K562 (cell line): ENCODE measurements at regions not wholly inside any gene's neighbourhood (a gene's known extent, or its start where the extent isn't known, plus 50 kb on each side); places are given as distances from the start of the nearest gene placed in this dataset.

Source experiments
- CBFA2T2 ChIP-seq: fragments of 450-650 bp; conservative IDR thresholded peaks from 2 replicates; pipeline ENCODE4 v1.6.1; 2017; ENCODE audit warnings: mild to moderate bottlenecking
- CBX1 ChIP-seq: sonication (generic); IDR thresholded peaks from 2 replicates; pipeline ENCODE4 v1.6.1; 2016; ENCODE audit warnings: antibody characterized with exemption, low read depth, mild to moderate bottlenecking
- CBX8 ChIP-seq: fragments of 200-600 bp; sonication (generic); IDR thresholded peaks from 2 replicates; pipeline ENCODE4 v1.6.1; 2012; ENCODE audit warnings: borderline replicate concordance, mixed run types, low read depth, mild to moderate bottlenecking, moderate library complexity, mixed read lengths, low read length, control low read depth, inconsistent platforms; ENCODE audit not compliant: poor library complexity, severe bottlenecking; ENCODE audit errors: extremely low read depth
- IRF2 ChIP-seq: sonication (generic); formaldehyde crosslinking; IDR thresholded peaks from 2 replicates; pipeline ENCODE4 v1.8.1; 2022; ENCODE audit warnings: mild to moderate bottlenecking, missing genetic modification reagents
- KAT2B ChIP-seq: IDR thresholded peaks from one replicate; pipeline ENCODE4 v1.6.1; 2012; ENCODE audit warnings: low read depth, mild to moderate bottlenecking, control low read depth, inconsistent platforms, low read length, moderate library complexity
- KDM1A ChIP-seq, 2 experiments: fragments of 450-650 bp; IDR thresholded peaks; 2 replicates each; pipeline ENCODE4 v1.6.1; 2016; ENCODE audit warnings: mild to moderate bottlenecking in 2 of 2
- MEIS2 ChIP-seq: fragments of 450-650 bp; IDR thresholded peaks from 2 replicates; pipeline ENCODE4 v1.6.1; 2014; ENCODE audit warnings: mild to moderate bottlenecking; ENCODE audit not compliant: partially characterized antibody
- NCOR1 ChIP-seq: fragments of 450-650 bp; IDR thresholded peaks from 2 replicates; pipeline ENCODE4 v1.6.1; 2016; ENCODE audit warnings: mild to moderate bottlenecking, moderate library complexity
- SOX6 ChIP-seq: fragments of 450-650 bp; IDR thresholded peaks from 2 replicates; pipeline ENCODE4 v1.6.1; 2014; ENCODE audit warnings: mild to moderate bottlenecking
- STAT5A ChIP-seq: IDR thresholded peaks from 2 replicates; pipeline ENCODE4 v1.6.1; 2012; ENCODE audit warnings: low read length, inconsistent platforms, borderline replicate concordance
- TCF3 ChIP-seq: sonication (generic); formaldehyde crosslinking; IDR thresholded peaks from 2 replicates; pipeline ENCODE4 v1.4.0; 2020; ENCODE audit warnings: mild to moderate bottlenecking, missing genetic modification reagents
- ZNF224 ChIP-seq: sonication (generic); formaldehyde crosslinking; IDR thresholded peaks from 2 replicates; pipeline ENCODE4 v1.8.0; 2022; ENCODE audit warnings: mild to moderate bottlenecking, missing genetic modification reagents
- TF ChIP-seq, protein P1 (sequence below), 2 experiments: IDR thresholded peaks in 1 of 2; conservative IDR thresholded peaks in 1 of 2; 2 replicates each; pipeline ENCODE4 v1.6.1; 2016; ENCODE audit warnings: low read depth in 2 of 2, mild to moderate bottlenecking in 1 of 2, missing compliant biosample characterization in 1 of 2, missing genetic modification characterization in 1 of 2, moderate library complexity in 1 of 2
- TF ChIP-seq, protein P2 (sequence below): fragments of 250-450 bp; sonication (Bioruptor Pico); IDR thresholded peaks from 2 replicates; pipeline ENCODE4 v1.5.0; 2021; ENCODE audit warnings: mild to moderate bottlenecking, borderline replicate concordance
- TF ChIP-seq, protein P3 (sequence below): IDR thresholded peaks from 2 replicates; pipeline ENCODE4 v1.6.1; 2012; ENCODE audit warnings: low read depth, low read length, improper control_type of control experiment, borderline replicate concordance
- TF ChIP-seq, protein P4 (sequence below): conservative IDR thresholded peaks from 2 replicates; pipeline ENCODE4 v1.6.1; 2011; ENCODE audit warnings: low read depth, mild to moderate bottlenecking, low read length; ENCODE audit not compliant: control insufficient read depth
- TF ChIP-seq, protein P5 (sequence below): fragments of 450-650 bp; formaldehyde crosslinking; IDR thresholded peaks from 2 replicates; pipeline ENCODE4 v1.4.0; 2020; ENCODE audit warnings: mild to moderate bottlenecking, moderate library complexity
- TF ChIP-seq, protein P6 (sequence below): fragments of 450-650 bp; IDR thresholded peaks from 2 replicates; pipeline ENCODE4 v1.6.1; 2016

DNA sequence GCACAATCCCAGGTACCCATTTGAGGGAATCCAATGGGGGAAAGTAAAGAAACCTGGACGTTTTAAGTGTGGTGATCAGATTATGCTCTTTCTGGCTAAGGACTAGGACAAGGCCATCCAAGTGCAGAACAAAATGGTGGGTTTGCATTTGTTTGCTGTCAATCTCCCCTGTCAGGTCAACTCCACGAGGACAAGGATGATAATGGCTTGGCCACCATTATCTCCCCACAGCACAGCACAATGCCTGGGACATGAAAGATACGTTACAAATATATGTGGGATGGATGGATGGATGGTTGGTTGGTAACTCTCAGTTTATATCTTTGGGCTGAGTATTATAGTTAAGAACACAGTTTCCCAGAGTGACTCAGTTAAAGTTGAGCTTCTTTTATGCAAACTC is 526.9 kb downstream of the NPIPA7 start (continued):
- TF ChIP-seq, protein P1, sequence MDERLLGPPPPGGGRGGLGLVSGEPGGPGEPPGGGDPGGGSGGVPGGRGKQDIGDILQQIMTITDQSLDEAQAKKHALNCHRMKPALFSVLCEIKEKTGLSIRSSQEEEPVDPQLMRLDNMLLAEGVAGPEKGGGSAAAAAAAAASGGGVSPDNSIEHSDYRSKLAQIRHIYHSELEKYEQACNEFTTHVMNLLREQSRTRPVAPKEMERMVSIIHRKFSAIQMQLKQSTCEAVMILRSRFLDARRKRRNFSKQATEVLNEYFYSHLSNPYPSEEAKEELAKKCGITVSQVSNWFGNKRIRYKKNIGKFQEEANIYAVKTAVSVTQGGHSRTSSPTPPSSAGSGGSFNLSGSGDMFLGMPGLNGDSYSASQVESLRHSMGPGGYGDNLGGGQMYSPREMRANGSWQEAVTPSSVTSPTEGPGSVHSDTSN (CRISPR knock-in tag; IDR thresholded peaks at IDR 0.05; ENCODE audit: low read depth): no peak
- TF ChIP-seq, protein P1 (tag; conservative IDR thresholded peaks at IDR 0.05; ENCODE audit: low read depth): peak; percentile 82
- TF ChIP-seq SOX6 (peak; percentile 65; the same call in 1 of the 2 replicates), MEIS2 (peak; percentile 86), KDM1A (IDR thresholded peaks at IDR 0.05) (0 out of 4 replicates have a peak, but pooled peaks of 1 of the 2 experiments have one; percentile 24), NCOR1 (peak; percentile 73), CBFA2T2 (peak; percentile 79), TCF3 (CRISPR knock-in tag) (peak; percentile 98), IRF2 (no peak), CBX8 (no peak), CBX1 (no peak), KAT2B (no peak), STAT5A (peak; percentile 35; the same call in 1 of the 2 replicates), ZNF224 (no peak)
- TF ChIP-seq, protein P2, sequence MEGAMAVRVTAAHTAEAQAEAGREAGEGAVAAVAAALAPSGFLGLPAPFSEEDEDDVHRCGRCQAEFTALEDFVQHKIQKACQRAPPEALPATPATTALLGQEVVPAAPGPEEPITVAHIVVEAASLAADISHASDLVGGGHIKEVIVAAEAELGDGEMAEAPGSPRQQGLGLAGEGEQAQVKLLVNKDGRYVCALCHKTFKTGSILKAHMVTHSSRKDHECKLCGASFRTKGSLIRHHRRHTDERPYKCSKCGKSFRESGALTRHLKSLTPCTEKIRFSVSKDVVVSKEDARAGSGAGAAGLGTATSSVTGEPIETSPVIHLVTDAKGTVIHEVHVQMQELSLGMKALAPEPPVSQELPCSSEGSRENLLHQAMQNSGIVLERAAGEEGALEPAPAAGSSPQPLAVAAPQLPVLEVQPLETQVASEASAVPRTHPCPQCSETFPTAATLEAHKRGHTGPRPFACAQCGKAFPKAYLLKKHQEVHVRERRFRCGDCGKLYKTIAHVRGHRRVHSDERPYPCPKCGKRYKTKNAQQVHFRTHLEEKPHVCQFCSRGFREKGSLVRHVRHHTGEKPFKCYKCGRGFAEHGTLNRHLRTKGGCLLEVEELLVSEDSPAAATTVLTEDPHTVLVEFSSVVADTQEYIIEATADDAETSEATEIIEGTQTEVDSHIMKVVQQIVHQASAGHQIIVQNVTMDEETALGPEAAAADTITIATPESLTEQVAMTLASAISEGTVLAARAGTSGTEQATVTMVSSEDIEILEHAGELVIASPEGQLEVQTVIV: no peak
- TF ChIP-seq, protein P3, sequence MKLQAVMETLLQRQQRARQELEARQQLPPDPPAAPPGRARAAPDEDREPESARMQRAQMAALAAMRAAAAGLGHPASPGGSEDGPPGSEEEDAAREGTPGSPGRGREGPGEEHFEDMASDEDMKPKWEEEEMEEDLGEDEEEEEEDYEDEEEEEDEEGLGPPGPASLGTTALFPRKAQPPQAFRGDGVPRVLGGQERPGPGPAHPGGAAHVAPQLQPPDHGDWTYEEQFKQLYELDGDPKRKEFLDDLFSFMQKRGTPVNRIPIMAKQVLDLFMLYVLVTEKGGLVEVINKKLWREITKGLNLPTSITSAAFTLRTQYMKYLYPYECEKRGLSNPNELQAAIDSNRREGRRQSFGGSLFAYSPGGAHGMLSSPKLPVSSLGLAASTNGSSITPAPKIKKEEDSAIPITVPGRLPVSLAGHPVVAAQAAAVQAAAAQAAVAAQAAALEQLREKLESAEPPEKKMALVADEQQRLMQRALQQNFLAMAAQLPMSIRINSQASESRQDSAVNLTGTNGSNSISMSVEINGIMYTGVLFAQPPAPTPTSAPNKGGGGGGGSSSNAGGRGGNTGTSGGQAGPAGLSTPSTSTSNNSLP: no peak
- TF ChIP-seq, protein P4, sequence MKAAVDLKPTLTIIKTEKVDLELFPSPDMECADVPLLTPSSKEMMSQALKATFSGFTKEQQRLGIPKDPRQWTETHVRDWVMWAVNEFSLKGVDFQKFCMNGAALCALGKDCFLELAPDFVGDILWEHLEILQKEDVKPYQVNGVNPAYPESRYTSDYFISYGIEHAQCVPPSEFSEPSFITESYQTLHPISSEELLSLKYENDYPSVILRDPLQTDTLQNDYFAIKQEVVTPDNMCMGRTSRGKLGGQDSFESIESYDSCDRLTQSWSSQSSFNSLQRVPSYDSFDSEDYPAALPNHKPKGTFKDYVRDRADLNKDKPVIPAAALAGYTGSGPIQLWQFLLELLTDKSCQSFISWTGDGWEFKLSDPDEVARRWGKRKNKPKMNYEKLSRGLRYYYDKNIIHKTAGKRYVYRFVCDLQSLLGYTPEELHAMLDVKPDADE: no peak
- TF ChIP-seq, protein P5, sequence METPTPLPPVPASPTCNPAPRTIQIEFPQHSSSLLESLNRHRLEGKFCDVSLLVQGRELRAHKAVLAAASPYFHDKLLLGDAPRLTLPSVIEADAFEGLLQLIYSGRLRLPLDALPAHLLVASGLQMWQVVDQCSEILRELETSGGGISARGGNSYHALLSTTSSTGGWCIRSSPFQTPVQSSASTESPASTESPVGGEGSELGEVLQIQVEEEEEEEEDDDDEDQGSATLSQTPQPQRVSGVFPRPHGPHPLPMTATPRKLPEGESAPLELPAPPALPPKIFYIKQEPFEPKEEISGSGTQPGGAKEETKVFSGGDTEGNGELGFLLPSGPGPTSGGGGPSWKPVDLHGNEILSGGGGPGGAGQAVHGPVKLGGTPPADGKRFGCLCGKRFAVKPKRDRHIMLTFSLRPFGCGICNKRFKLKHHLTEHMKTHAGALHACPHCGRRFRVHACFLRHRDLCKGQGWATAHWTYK (CRISPR knock-in tag): no peak
- TF ChIP-seq, protein P6, sequence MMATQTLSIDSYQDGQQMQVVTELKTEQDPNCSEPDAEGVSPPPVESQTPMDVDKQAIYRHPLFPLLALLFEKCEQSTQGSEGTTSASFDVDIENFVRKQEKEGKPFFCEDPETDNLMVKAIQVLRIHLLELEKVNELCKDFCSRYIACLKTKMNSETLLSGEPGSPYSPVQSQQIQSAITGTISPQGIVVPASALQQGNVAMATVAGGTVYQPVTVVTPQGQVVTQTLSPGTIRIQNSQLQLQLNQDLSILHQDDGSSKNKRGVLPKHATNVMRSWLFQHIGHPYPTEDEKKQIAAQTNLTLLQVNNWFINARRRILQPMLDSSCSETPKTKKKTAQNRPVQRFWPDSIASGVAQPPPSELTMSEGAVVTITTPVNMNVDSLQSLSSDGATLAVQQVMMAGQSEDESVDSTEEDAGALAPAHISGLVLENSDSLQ: peak; percentile 89
